Liver (tissue), 3 donors: ENCODE measurements at regions not wholly inside any gene's neighbourhood (a gene's known extent, or its start where the extent isn't known, plus 50 kb on each side); places are given as distances from the start of the nearest gene placed in this dataset.

ENCODE experiments used
- EGR1 ChIP-seq, 2 donors: IDR thresholded peaks; 2 replicates each; pipeline ENCODE4 v1.6.1; 2016 to 2018; ENCODE audit warnings: antibody characterized with exemption in 2 of 2, low read depth in 2 of 2
- GABPA ChIP-seq, 2 donors: IDR thresholded peaks in 1 of 2; conservative IDR thresholded peaks in 1 of 2; 2 replicates each; pipeline ENCODE4 v1.6.1; 2016; ENCODE audit warnings: antibody characterized with exemption in 2 of 2, mild to moderate bottlenecking in 1 of 2, moderate library complexity in 1 of 2
- RAD21 ChIP-seq, 2 donors: IDR thresholded peaks; 2 replicates each; pipeline ENCODE4 v1.6.1; 2016; ENCODE audit warnings: antibody characterized with exemption in 2 of 2, mild to moderate bottlenecking in 2 of 2
- RXRA ChIP-seq, 2 donors: IDR thresholded peaks; 2 replicates each; pipeline ENCODE4 v1.6.1; 2017 to 2018; ENCODE audit warnings: antibody characterized with exemption in 2 of 2, mild to moderate bottlenecking in 1 of 2
- TAF1 ChIP-seq: conservative IDR thresholded peaks from 2 replicates; pipeline ENCODE4 v1.6.1; 2016; ENCODE audit warnings: antibody characterized with exemption, mild to moderate bottlenecking
- TF ChIP-seq, protein P1 (sequence below): fragments of 150-350 bp; IDR thresholded peaks from 2 replicates; pipeline ENCODE4 v1.5.1; 2017; ENCODE audit warnings: improper control_type of control experiment, low read depth, low read length; ENCODE audit not compliant: missing input control
- TF ChIP-seq, protein P2 (sequence below): IDR thresholded peaks from 2 replicates; pipeline ENCODE4 v1.6.1; 2016; ENCODE audit warnings: antibody characterized with exemption
- TF ChIP-seq, protein P3 (sequence below): IDR thresholded peaks from 2 replicates; pipeline ENCODE4 v1.6.1; 2016; ENCODE audit warnings: antibody characterized with exemption
- TF ChIP-seq, protein P4 (sequence below): IDR thresholded peaks from 2 replicates; pipeline ENCODE4 v1.6.1; 2016; ENCODE audit warnings: antibody characterized with exemption
- donor health status: healthy.
- donor health status: healthy.

DNA sequence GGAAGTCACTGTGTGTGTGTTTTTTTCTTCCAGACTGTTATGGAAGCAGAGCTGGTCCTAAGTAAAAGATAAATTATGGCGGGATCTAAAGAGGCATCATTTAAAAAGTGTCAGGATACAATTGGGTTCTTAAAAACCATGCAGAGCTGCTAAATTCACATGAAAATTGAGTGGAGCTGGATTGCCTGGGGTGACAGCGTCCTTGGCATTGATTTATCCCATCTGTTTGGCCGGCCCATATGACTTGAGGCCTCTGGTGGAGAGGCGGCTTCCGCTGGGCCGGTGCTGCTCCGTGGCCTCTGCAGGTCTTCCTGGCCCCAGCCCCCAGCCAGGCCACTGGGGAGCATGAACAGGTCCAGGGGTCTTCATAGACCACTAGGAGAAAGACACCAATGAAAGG, 165.5 kb downstream of the GLI2 start:
- TF ChIP-seq, protein P1, sequence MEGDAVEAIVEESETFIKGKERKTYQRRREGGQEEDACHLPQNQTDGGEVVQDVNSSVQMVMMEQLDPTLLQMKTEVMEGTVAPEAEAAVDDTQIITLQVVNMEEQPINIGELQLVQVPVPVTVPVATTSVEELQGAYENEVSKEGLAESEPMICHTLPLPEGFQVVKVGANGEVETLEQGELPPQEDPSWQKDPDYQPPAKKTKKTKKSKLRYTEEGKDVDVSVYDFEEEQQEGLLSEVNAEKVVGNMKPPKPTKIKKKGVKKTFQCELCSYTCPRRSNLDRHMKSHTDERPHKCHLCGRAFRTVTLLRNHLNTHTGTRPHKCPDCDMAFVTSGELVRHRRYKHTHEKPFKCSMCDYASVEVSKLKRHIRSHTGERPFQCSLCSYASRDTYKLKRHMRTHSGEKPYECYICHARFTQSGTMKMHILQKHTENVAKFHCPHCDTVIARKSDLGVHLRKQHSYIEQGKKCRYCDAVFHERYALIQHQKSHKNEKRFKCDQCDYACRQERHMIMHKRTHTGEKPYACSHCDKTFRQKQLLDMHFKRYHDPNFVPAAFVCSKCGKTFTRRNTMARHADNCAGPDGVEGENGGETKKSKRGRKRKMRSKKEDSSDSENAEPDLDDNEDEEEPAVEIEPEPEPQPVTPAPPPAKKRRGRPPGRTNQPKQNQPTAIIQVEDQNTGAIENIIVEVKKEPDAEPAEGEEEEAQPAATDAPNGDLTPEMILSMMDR: no peak
- TF ChIP-seq RXRA (IDR thresholded peaks at IDR 0.05) (no peak), RAD21 (IDR thresholded peaks at IDR 0.05) (no peak), EGR1 (IDR thresholded peaks at IDR 0.05; ENCODE audit: low read depth in 2 of 2) (no peak), GABPA (IDR thresholded peaks at IDR 0.05 in 1 of 2, conservative IDR thresholded peaks at IDR 0.05 in 1 of 2) (no peak), TAF1 (no peak)
- TF ChIP-seq, protein P2, sequence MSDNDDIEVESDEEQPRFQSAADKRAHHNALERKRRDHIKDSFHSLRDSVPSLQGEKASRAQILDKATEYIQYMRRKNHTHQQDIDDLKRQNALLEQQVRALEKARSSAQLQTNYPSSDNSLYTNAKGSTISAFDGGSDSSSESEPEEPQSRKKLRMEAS: no peak
- TF ChIP-seq, protein P3, sequence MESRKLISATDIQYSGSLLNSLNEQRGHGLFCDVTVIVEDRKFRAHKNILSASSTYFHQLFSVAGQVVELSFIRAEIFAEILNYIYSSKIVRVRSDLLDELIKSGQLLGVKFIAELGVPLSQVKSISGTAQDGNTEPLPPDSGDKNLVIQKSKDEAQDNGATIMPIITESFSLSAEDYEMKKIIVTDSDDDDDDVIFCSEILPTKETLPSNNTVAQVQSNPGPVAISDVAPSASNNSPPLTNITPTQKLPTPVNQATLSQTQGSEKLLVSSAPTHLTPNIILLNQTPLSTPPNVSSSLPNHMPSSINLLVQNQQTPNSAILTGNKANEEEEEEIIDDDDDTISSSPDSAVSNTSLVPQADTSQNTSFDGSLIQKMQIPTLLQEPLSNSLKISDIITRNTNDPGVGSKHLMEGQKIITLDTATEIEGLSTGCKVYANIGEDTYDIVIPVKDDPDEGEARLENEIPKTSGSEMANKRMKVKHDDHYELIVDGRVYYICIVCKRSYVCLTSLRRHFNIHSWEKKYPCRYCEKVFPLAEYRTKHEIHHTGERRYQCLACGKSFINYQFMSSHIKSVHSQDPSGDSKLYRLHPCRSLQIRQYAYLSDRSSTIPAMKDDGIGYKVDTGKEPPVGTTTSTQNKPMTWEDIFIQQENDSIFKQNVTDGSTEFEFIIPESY: no peak
- TF ChIP-seq, protein P4, sequence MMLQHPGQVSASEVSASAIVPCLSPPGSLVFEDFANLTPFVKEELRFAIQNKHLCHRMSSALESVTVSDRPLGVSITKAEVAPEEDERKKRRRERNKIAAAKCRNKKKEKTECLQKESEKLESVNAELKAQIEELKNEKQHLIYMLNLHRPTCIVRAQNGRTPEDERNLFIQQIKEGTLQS: no peak
